ENCODE measurements at regions not wholly inside any gene's neighbourhood (a gene's known extent, or its start where the extent isn't known, plus 50 kb on each side); places are given as distances from the start of the nearest gene placed in this dataset.
"Not testable (repeated sequence)": the region's sequence is repeated elsewhere in the genome, so short reads cannot be mapped to it uniquely, and the experiment has no call there.

DNA sequence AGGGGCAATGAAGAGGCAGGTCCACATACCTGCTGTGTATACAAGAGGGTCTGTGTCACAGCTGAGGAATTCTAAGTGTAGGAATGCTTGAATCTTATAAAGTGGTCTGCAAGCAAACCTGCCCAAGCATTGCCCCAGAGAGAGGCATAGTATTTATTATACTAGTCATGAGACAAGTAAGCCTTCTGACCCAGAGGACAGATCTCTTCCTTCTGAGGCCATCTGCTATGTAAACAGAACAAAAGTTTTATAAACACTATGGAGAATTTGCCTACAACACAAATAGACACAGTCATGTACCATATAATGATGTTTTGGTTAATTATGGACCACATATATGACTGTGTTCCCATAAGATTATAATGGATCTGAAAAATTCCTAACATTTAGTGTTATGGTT is 388.2 kb downstream of the NEBL start:
- Histone ChIP-seq H3K27ac (ENCODE audit: low read length) (no peak overlapping the region), H3K4me3 (ENCODE audit: low read length in 2 of 2) (no peak overlapping the region), H3K27me3 (ENCODE audit: control insufficient read depth in 1 of 2, insufficient read depth in 2 of 2, low read length in 2 of 2) (no peaks in the 10 kb centered on the region), H3K9me3 (ENCODE audit: control insufficient read depth in 2 of 2, low read length in 2 of 2) (peaks cover 0 to 4% of the 10 kb centered on the region in 2 donors), H3K4me1 (ENCODE audit: control insufficient read depth, insufficient read depth, low read length) (no peaks in the 10 kb centered on the region), H3K36me3 (ENCODE audit: control insufficient read depth in 2 of 2, insufficient read depth in 2 of 2, low read length in 2 of 2) (no peaks in the 10 kb centered on the region), H3K9ac (ENCODE audit: low read length in 2 of 2) (no peak overlapping the region)

DNA sequence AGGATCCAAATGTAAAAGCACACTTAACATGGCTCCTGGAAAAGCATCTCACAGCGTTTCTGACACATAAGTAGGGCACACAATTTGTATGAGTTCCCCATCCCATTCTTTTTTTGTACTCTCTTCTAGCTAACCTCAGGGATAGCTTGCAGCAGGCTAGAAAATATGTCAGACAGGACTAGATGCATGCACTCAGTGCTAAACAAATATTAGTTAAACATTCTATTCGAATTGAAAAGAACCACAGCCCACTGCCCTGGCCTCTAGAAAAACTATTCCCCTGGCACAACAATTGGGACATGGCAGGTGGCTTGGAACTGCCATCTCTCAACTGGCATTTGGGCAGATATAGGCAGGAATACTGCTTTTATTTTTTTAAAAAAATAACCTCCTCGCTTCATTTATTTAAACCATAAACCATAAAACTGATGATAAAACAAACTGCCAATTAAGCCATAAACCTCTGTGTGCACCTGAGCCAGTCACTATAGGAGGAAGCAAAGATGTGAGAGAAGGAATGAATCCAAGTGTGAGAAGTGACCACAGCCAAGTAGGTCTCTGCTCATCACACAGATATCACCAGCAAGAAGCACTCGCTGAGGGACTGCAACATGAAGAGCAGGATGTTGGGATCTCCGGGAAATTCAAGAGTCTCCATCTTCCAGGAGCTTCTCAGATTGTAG is 394.1 kb downstream of the NEBL start:
- H3K36me3 ChIP-seq (ENCODE audit: control insufficient read depth in 2 of 2, insufficient read depth in 2 of 2, low read length in 2 of 2) = no peaks in the 10 kb centered on the region

GRCh38 chr10:20494474-20494873 is 402.6 kb downstream of the NEBL start:
- Histone ChIP-seq H3K27ac (ENCODE audit: low read length) (no peak overlapping the region), H3K36me3 (ENCODE audit: control insufficient read depth in 2 of 2, insufficient read depth in 2 of 2, low read length in 2 of 2) (no peaks in the 10 kb centered on the region), H3K9ac (ENCODE audit: low read length in 2 of 2) (no peak overlapping the region), H3K27me3 (ENCODE audit: control insufficient read depth in 1 of 2, insufficient read depth in 2 of 2, low read length in 2 of 2) (no peaks in the 10 kb centered on the region), H3K4me3 (ENCODE audit: low read length in 2 of 2) (no peak overlapping the region), H3K4me1 (ENCODE audit: control insufficient read depth, insufficient read depth, low read length) (no peaks in the 10 kb centered on the region), H3K9me3 (ENCODE audit: control insufficient read depth in 2 of 2, low read length in 2 of 2) (no peaks in the 10 kb centered on the region)

More for the DNA sequence above, 394.1 kb downstream of the NEBL start:
- Histone ChIP-seq H3K4me3 (ENCODE audit: low read length in 2 of 2) (no peak overlapping the region), H3K9me3 (ENCODE audit: control insufficient read depth in 2 of 2, low read length in 2 of 2) (no peaks in the 10 kb centered on the region), H3K27me3 (ENCODE audit: control insufficient read depth in 1 of 2, insufficient read depth in 2 of 2, low read length in 2 of 2) (no peaks in the 10 kb centered on the region), H3K27ac (ENCODE audit: low read length) (no peak overlapping the region), H3K4me1 (ENCODE audit: control insufficient read depth, insufficient read depth, low read length) (no peaks in the 10 kb centered on the region), H3K9ac (ENCODE audit: low read length in 2 of 2) (no peak overlapping the region)

DNA sequence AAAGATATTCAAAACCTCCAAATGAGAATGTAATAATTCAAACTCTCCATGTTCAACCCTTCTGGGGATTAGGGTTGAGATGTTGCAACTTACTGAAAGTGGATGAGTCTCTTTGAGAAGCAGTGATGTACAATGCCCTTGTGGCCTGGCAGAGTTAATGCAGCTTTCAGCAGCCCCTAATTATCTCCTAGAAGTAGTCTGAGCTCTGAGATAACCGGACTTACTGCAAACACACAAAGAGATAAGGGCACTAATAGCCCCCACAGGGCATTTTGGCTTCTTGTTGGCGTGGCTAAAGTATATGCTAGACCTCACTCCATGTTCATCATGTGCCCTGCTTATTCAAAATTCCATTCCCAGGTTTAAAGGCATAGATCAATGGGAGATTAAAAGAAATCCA is 404.7 kb downstream of the NEBL start:
- Histone ChIP-seq H3K27ac (ENCODE audit: low read length) (no peak overlapping the region), H3K4me3 (ENCODE audit: low read length in 2 of 2) (no peak overlapping the region), H3K36me3 (ENCODE audit: control insufficient read depth in 2 of 2, insufficient read depth in 2 of 2, low read length in 2 of 2) (no peaks in the 10 kb centered on the region), H3K9ac (ENCODE audit: low read length in 2 of 2) (no peak overlapping the region), H3K27me3 (ENCODE audit: control insufficient read depth in 1 of 2, insufficient read depth in 2 of 2, low read length in 2 of 2) (no peaks in the 10 kb centered on the region), H3K4me1 (ENCODE audit: control insufficient read depth, insufficient read depth, low read length) (no peaks in the 10 kb centered on the region), H3K9me3 (ENCODE audit: control insufficient read depth in 2 of 2, low read length in 2 of 2) (no peaks in the 10 kb centered on the region)

- Histone ChIP-seq H3K27me3 (ENCODE audit: control insufficient read depth in 1 of 2, insufficient read depth in 2 of 2, low read length in 2 of 2) (no peaks in the 10 kb centered on the region), H3K4me3 (ENCODE audit: low read length in 2 of 2) (no peak overlapping the region), H3K9ac (ENCODE audit: low read length in 2 of 2) (no peak overlapping the region)
Observed at GRCh38 chr10:20489961-20490360, 407.1 kb downstream of the NEBL start.

GRCh38 chr10:20486791-20487190 is 410.3 kb downstream of the NEBL start:
- no peaks in the 10 kb centered on the region for H3K4me1 ChIP-seq (ENCODE audit: control insufficient read depth, insufficient read depth, low read length)
- no peak overlapping the region for H3K27ac ChIP-seq (ENCODE audit: low read length)
- H3K27me3 ChIP-seq (ENCODE audit: control insufficient read depth in 1 of 2, insufficient read depth in 2 of 2, low read length in 2 of 2) = no peaks in the 10 kb centered on the region
- no peaks in the 10 kb centered on the region for H3K36me3 ChIP-seq (ENCODE audit: control insufficient read depth in 2 of 2, insufficient read depth in 2 of 2, low read length in 2 of 2)
- H3K9me3 ChIP-seq (ENCODE audit: control insufficient read depth in 2 of 2, low read length in 2 of 2) = no peaks in the 10 kb centered on the region
- H3K4me3 ChIP-seq (ENCODE audit: low read length in 2 of 2) = no peak overlapping the region
- H3K9ac ChIP-seq (ENCODE audit: low read length in 2 of 2) = no peak overlapping the region

More at GRCh38 chr10:20489961-20490360, 407.1 kb downstream of the NEBL start:
- Histone ChIP-seq H3K4me1 (ENCODE audit: control insufficient read depth, insufficient read depth, low read length) (no peaks in the 10 kb centered on the region), H3K36me3 (ENCODE audit: control insufficient read depth in 2 of 2, insufficient read depth in 2 of 2, low read length in 2 of 2) (no peaks in the 10 kb centered on the region), H3K27ac (ENCODE audit: low read length) (no peak overlapping the region), H3K9me3 (ENCODE audit: control insufficient read depth in 2 of 2, low read length in 2 of 2) (no peaks in the 10 kb centered on the region)

- no peaks in the 10 kb centered on the region for H3K9me3 ChIP-seq (ENCODE audit: control insufficient read depth in 2 of 2, low read length in 2 of 2)
- H3K27me3 ChIP-seq (ENCODE audit: control insufficient read depth in 1 of 2, insufficient read depth in 2 of 2, low read length in 2 of 2) = no peaks in the 10 kb centered on the region
- H3K4me3 ChIP-seq (ENCODE audit: low read length in 2 of 2) = no peak overlapping the region
- H3K4me1 ChIP-seq (ENCODE audit: control insufficient read depth, insufficient read depth, low read length) = no peaks in the 10 kb centered on the region
- no peaks in the 10 kb centered on the region for H3K36me3 ChIP-seq (ENCODE audit: control insufficient read depth in 2 of 2, insufficient read depth in 2 of 2, low read length in 2 of 2)
- H3K9ac ChIP-seq (ENCODE audit: low read length in 2 of 2) = no peak overlapping the region
- H3K27ac ChIP-seq (ENCODE audit: low read length) = no peak overlapping the region
Observed at GRCh38 chr10:20485554-20485953, 411.6 kb downstream of the NEBL start.

GRCh38 chr10:20481054-20481453 is 416.1 kb downstream of the NEBL start:
- Histone ChIP-seq H3K9ac (ENCODE audit: low read length in 2 of 2) (no peak overlapping the region), H3K9me3 (ENCODE audit: control insufficient read depth in 2 of 2, low read length in 2 of 2) (no peaks in the 10 kb centered on the region), H3K27me3 (ENCODE audit: control insufficient read depth in 1 of 2, insufficient read depth in 2 of 2, low read length in 2 of 2) (no peaks in the 10 kb centered on the region), H3K4me1 (ENCODE audit: control insufficient read depth, insufficient read depth, low read length) (no peaks in the 10 kb centered on the region), H3K27ac (ENCODE audit: low read length) (no peak overlapping the region), H3K36me3 (ENCODE audit: control insufficient read depth in 2 of 2, insufficient read depth in 2 of 2, low read length in 2 of 2) (no peaks in the 10 kb centered on the region), H3K4me3 (ENCODE audit: low read length in 2 of 2) (no peak overlapping the region)

GRCh38 chr10:20480575-20480974 is 416.5 kb downstream of the NEBL start:
- not testable (repeated sequence) for H3K4me3 ChIP-seq (ENCODE audit: low read length in 2 of 2); H3K36me3 ChIP-seq (ENCODE audit: control insufficient read depth in 2 of 2, insufficient read depth in 2 of 2, low read length in 2 of 2); H3K9ac ChIP-seq (ENCODE audit: low read length in 2 of 2); H3K27me3 ChIP-seq (ENCODE audit: control insufficient read depth in 1 of 2, insufficient read depth in 2 of 2, low read length in 2 of 2); H3K4me1 ChIP-seq (ENCODE audit: control insufficient read depth, insufficient read depth, low read length); H3K9me3 ChIP-seq (ENCODE audit: control insufficient read depth in 2 of 2, low read length in 2 of 2); H3K27ac ChIP-seq (ENCODE audit: low read length)

DNA sequence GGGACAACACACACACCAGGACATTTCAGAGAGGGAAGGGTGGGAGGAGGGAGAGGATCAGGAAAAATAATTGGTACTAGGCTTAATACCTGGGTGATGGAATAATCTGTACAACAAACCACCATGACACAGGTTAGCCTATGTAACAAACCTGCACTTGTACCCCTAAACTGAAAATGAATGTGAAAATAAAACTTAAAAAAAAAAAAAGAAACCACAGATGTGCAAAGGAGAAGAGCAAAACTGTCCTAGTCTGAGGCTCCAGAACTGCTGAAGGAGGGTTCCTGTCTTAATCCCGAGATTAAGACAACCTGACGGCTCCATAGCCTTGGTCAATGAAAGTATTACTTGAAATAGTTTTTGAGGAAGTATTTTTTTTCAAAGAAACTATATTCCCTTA is 423.0 kb downstream of the NEBL start:
- Histone ChIP-seq H3K9ac (ENCODE audit: low read length in 2 of 2) (no peak overlapping the region), H3K4me3 (ENCODE audit: low read length in 2 of 2) (no peak overlapping the region), H3K9me3 (ENCODE audit: control insufficient read depth in 2 of 2, low read length in 2 of 2) (no peaks in the 10 kb centered on the region), H3K4me1 (ENCODE audit: control insufficient read depth, insufficient read depth, low read length) (no peaks in the 10 kb centered on the region), H3K36me3 (ENCODE audit: control insufficient read depth in 2 of 2, insufficient read depth in 2 of 2, low read length in 2 of 2) (no peaks in the 10 kb centered on the region), H3K27ac (ENCODE audit: low read length) (no peak overlapping the region), H3K27me3 (ENCODE audit: control insufficient read depth in 1 of 2, insufficient read depth in 2 of 2, low read length in 2 of 2) (no peaks in the 10 kb centered on the region)

DNA sequence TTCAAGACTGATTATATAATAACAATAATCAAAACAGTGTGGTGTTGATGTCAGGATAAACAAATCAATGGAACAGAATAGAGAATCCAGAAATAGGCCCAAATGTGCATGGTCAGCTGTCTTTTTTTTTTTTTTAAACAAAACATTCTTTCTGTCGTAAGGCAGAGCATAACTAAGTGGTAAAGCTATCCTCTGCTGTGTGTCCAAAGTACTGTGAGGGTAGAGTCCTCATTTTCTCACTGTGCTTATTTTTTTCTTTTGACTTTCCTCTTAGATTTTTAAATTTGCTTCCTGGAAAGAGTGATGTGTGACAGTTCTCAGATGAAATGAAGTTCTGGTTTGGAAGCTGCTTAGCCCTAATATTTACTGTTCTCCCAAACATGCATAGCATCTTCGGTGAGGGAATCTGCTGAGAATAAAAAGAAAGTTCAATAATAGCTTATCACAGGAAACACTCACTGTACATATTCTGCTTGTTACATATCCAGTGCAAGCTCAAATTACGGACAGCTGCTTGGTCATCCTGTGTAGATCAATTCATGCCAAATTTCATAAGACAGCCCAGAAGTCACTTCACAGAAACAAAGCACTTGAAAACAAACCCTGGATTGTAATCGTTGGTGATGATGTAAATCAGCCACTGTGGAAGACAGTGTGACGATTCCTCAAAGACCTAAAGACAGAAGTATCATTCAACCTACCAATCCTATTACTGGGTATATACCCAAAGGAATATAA is 423.9 kb downstream of the NEBL start:
- Histone ChIP-seq H3K27me3 (ENCODE audit: control insufficient read depth in 1 of 2, insufficient read depth in 2 of 2, low read length in 2 of 2) (no peaks in the 10 kb centered on the region), H3K9me3 (ENCODE audit: control insufficient read depth in 2 of 2, low read length in 2 of 2) (no peaks in the 10 kb centered on the region), H3K4me3 (ENCODE audit: low read length in 2 of 2) (no peak overlapping the region), H3K36me3 (ENCODE audit: control insufficient read depth in 2 of 2, insufficient read depth in 2 of 2, low read length in 2 of 2) (no peaks in the 10 kb centered on the region), H3K9ac (ENCODE audit: low read length in 2 of 2) (no peak overlapping the region), H3K4me1 (ENCODE audit: control insufficient read depth, insufficient read depth, low read length) (no peaks in the 10 kb centered on the region), H3K27ac (ENCODE audit: low read length) (no peak overlapping the region)

All from stomach smooth muscle (tissue), 2 donors.